Activated CD8-positive, alpha-beta memory T cell treated with anti-CD3 and anti-CD28 coated beads, Interleukin-2, amount 50 U/mL, for 4 hours (primary cell): ENCODE measurements at regions not wholly inside any gene's neighbourhood (a gene's known extent, or its start where the extent isn't known, plus 50 kb on each side); places are given as distances from the start of the nearest gene placed in this dataset.
"Not testable (repeated sequence)": the region's sequence is repeated elsewhere in the genome, so short reads cannot be mapped to it uniquely, and the experiment has no call there.

ENCODE experiments used
- DNase-seq: peaks from one replicate; pipeline ENCODE4 v3.0.0-alpha.2; 2020

GRCh38 chr5:147085409-147085808 lies 149.4 kb upstream of the STK32A start:
- DNase-seq: no peak

GRCh38 chr5:147092044-147092443 lies 142.8 kb upstream of the STK32A start:
- DNase-seq: no peak

- DNase-seq: no peak
Observed at GRCh38 chr5:147093138-147093537, 141.7 kb upstream of the STK32A start.

DNA sequence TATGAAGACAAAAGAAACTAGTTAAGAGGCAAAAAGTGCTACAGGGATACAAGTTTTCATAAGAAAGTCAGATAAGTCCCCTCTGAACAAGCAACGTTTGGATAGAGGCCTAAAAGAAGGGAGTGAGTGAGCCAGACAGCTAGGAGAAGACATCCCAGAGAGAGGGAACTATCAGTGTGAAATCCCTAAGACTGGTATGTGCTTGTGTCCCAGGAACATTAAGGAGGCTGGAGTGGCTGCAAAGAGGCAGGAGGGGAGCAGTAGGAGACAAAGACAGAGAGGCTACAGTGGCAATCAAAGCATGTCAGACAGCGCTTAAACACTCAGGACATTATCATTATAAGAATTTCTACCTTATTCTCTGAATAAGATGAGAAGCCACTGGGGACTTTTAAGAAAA lies 139.1 kb upstream of the STK32A start:
- no peak for DNase-seq

DNA sequence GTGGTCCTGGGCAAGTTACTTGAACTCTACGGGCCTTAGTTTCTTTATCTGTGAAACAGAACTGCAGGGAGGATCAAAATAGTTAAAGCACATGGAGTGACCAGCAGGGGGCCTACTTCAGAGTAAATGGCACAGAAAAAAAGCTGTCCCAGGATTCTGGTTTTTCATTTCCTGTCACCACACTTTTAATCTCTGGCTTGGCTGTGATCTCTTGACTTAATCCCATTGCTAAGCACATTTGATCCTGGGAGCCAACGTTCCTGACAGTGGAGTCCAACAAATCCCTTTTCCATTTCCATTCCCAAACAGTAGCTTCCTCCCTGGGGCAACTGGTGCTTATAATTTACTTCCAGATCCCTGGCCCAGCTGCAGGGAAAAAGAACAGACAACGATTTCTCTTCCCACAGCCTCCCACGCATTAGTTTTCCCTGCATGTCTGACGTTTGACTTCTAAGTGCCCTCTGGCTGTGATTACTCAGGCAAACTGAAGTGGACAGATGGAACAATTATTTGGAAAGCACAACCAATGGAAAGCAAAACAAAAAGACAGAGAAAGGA lies 136.5 kb upstream of the STK32A start:
- DNase-seq: no peak

DNA sequence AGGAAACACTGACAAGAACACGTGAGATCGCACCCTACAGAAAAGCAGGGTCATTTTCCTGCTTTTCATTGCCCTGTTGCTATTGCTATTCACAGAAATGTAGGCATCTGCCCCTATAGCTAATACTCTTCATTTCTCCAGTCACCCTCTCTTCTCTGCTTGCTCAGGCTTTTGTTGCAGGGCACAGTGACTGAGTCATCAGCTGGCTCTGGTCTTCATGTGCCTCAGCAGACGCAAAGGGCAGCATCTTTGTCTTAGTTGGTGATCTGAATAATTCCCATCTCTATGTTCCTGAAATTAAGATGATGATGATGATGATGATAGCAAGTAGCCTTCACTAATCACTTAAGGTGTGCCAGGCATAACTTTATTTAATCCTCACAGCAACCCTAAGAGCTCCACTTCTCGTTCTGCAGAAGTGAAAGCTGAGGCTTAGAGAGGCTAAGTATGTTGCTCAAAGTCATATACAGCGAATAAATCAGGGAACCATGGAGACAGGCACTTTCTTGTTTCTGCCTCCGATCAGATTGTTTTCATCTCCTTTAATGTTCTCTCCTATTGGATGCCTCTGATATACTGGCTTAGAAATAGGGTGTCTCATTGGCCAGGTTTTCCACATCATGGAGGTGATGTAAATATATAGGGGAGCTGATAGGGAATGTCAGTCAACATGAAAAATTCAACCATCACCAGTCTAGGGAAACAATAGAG lies 133.0 kb upstream of the STK32A start:
- no peak for DNase-seq

- DNase-seq: no peak
Observed at GRCh38 chr5:147112899-147113298, 121.9 kb upstream of the STK32A start.

DNA sequence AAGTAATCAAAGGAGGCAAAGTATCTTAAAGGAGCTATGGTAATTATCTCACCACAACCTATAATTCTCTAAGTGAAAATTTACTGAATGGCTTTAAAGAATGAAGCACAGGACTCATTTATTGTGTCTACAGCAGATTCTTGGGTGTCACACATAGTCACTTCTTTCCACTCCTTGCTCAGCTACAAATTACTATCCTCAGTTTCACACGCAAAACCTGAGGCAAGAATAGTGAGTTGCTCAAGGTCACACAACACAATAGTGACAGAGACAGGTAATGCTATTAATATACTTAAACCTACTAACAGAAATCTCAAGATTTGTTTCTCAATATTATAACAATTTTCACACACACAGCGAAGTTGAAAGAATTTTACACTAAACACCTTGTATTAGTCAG lies 120.9 kb upstream of the STK32A start:
- no peak for DNase-seq

DNA sequence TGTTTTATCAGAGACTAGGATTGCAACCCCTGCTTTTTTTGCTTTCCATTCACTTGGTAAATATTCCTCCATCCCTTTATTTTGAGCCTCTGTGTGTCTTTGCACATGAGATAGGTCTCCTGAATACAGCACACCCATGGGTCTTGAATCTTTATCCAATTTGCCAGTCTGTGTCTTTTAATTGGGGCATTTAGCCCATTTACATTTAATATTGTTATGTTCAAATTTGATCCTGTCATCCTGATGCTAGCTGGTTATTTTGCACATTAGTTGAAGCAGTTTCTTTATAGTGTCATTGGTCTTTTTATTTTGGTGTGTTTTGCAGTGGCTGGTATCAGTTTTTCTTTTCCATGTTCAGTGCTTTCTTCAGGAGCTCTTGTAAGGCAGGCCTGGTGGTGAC lies 95.1 kb upstream of the STK32A start:
- DNase-seq: not testable (repeated sequence)

- DNase-seq: no peak
Observed at GRCh38 chr5:147140558-147140957, 94.3 kb upstream of the STK32A start.

- DNase-seq: not testable (repeated sequence)
Observed at GRCh38 chr5:147141580-147141979, 93.2 kb upstream of the STK32A start.

DNA sequence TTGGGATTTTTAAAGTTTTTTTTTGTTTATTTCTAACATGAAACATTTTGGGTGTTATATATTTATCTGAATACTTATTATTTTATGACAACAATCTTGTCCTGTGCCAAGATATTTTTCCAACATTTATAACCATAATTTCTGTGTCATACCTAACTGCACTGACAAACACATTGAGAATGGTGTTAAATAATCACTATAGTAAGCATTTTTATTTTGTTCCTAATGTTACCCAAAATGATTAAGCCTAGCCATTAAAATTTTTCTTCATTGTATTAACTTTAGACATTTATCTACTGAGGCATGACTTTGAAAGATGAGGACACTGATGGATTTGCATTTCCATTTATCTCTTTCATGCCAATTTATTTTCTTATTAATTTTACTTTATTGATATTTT lies 91.6 kb upstream of the STK32A start:
- DNase-seq: no peak

GRCh38 chr5:147145328-147145727 lies 89.5 kb upstream of the STK32A start:
- DNase-seq: no peak

DNA sequence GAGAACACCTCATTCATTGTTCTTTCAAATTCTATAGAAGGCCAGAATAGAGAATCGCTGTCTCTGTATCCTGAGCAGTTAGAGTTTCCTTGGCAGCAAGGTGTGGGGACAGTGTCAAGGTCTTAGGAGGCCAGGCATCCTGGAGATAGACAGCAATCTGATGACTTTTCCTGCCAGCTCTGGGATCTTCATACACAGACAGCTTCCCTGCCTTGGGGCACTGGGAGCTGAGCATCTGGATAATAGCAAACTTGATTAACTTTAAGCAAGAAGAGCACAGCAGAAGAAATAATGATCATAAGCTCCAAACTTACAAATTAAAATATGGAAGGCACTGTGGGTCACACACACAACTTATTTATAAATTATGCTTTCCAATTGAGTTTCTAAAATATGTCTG lies 86.1 kb upstream of the STK32A start:
- DNase-seq: no peak

DNA sequence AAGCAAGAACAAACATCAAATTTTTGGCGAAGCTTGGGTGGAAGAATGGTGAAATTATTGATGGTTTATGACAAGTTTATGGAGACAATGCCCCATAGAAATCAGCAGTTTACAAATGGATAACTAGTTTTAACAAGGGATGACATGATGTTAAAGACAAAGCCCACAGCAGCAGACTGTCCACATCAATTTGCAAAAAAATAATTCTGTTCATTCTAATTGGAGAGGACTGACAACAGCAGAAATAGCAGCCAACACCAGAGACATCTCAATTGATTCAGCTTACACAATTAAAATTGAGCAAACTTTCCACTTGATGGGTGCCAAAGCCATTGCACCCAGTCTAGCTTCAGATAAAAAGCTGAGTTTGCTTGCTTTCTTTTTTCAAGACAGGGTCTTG lies 82.7 kb upstream of the STK32A start:
- DNase-seq: no peak

GRCh38 chr5:147154809-147155208 lies 80.0 kb upstream of the STK32A start:
- DNase-seq: no peak

- DNase-seq: no peak
Observed at GRCh38 chr5:147156012-147156411, 78.8 kb upstream of the STK32A start.

DNA sequence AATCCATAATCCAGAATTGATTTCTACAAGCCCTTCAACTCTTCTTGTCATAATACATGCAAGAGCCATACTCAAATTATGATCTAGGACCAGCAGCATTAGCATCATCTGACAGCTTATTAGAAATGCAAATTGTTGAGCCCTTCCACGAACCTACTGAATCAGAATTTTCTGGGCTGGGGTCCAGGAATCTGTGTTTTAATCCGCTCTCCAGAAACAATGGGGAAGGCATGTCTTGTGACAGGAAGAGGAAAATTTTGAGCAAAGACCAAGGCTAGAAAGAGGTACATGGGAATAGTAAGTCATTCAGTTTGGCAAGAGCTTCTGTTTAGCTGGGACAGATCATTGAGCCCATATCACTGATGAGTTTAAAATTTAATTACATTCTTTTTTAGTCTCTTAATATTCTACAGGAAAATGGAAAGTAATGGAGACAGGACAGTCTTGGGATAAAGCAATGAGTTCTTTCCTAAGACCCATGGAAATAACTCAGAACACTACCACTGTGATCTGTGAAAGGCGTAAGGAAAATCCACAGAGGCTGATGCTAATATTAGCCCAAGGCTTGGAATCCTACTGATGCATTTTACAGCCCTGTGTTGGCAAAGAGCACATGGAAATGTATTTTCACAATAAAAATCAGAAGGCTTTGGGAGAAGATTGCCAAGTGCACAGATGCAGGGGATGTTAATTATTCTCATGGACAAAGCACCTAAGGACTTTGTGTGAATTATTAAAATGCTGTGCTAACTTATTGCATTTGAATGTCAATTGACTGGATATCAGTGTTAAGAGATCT lies 73.7 kb upstream of the STK32A start:
- no peak for DNase-seq

DNA sequence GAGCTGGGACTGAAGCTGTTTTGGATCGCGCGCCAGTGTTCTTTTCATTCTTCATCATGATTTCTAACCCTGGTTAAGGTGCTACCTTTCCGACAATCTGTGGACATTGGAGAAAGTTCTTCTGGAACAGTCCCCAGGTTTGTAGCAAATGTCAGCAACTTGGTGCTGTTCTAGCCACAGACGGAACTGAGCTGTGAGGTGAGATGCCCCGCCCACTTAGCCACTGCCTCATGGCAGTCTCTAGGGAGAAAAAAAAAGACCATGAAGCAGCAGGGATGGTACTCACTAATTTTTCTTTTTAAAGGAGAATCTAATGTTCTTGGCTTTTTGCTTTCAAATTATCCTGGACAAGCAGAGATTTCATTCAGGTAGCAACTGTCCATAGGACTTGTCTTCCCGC lies 72.1 kb upstream of the STK32A start:
- no peak for DNase-seq

GRCh38 chr5:147167529-147167928 lies 67.3 kb upstream of the STK32A start:
- no peak for DNase-seq

DNA sequence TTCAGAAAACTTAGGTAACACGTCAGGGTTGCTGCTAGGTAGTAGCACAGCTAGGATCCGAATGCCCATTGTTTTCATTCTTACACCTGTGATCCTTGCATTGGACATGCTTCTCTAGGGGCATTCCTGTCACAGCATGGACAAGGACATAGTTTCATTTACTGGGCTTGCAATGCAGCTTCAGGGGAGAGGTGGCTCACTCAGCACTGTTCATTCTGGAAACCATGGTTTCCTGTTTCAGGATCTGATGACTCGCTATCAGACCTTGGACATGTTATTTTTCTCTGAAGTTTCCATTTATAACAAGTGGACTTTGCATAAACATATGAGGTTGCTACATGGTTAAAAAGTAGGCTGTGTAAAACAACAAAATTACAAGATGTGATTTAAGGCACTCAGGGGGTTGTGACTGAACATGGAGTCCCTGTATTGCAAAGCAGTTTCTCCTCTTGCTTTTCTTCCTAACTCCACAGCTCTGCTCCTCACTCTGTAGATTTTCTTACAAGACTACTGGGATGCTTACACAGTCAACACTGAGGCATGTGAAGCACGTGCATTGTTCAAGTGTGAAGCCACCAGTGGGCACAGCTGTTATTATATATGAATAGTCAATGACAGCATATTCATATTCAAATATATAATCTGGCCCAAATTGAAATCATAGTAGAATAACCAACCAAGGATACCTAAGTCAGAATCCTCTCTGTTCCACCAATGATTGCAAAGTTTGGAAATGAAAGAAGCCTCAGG lies 66.1 kb upstream of the STK32A start:
- DNase-seq: no peak

DNA sequence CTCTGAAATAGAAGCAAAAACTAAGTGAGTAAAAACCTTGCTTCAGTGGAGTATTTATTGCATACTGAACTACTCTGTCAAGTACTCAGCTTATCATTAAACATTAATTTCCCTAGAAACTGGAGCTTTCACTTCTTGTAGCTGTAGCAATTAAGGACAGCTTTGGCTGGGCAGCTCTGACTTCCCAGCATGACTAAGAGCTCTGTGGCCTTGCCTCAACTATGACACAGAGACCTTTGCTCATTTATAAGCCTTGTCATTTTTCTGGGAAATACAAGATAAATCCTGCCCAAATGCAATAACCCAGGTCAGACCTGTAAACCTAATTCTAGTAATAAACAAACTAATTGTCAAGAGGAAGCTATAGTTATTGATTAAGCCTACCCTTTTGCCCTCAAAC lies 65.4 kb upstream of the STK32A start:
- no peak for DNase-seq

DNA sequence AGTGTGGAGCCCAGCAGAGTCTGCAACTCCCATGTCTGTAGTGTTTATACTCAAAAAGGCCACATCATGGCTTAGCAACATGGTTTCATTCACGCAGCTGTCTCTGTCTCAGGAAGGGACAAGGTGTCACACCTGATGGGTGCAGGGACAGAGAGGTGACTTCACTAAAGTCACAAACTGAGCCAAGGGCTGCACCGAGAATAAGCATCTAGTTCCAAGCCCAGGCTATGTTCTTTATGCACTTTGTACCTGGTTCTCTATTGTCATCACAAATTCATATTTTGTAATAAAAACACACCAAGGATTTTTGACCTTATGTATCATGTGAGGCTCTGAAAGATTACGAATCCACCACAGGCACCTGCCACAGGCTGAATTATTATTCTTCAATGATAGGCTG lies 64.9 kb upstream of the STK32A start:
- no peak for DNase-seq

DNA sequence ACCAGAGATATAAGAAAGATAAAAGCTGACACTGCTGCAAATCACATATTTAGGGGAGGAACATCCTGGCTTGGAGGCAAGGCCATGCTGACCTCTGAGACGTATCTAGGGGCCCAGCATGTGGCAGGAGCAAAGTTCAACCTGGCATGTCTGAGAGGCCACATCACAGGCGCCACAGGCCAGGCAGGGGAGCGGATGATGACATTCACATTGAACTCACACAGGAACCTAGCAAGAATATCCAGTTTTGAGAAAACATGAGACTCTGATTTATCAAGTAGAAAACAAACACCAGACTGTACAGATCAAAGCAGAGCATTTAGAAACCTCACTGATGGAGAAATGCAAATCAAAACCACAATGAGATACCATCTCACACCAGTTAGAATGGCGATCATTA lies 64.2 kb upstream of the STK32A start:
- DNase-seq: no peak
